Endothelial cell of umbilical vein (primary cell): ENCODE measurements at regions not wholly inside any gene's neighbourhood (a gene's known extent, or its start where the extent isn't known, plus 50 kb on each side); places are given as distances from the start of the nearest gene placed in this dataset.

ENCODE experiments used
- BruUV-seq: library from RNA; stranded (reverse); fragments of 400-500 nt; replicated peaks from 2 replicates; lab custom pipeline; 2021; lab: Mats Ljungman, UMichigan
- CTCF ChIA-PET: fragments of 300-600, 350-600 bp; sonication (Branson Sonifier 250); formaldehyde crosslinking; loops from one replicate; lab custom pipeline; 2021; ENCODE audit warnings: antibody characterized with exemption, inconsistent platforms; lab: Charles Lee
- POLR2A ChIA-PET: fragments of 300-600, 350-600 bp; sonication (Branson Sonifier 250); formaldehyde crosslinking; loops from one replicate; lab custom pipeline; 2021; ENCODE audit warnings: antibody characterized with exemption, inconsistent platforms; lab: Charles Lee
- DNase-seq: peaks from one replicate; pipeline ENCODE4 v3.0.0-alpha.2; 2011; ENCODE audit warnings: low read depth, low spot score
- FAIRE-seq: peaks from 2 replicates; lab custom pipeline; 2011; peaks lifted over from hg19 to GRCh38; lab: Jason Lieb, UNC
- H2AFZ ChIP-seq: 2 replicates; pipeline ENCODE4 v1.6.0; 2012; ENCODE audit warnings: low read depth, low read length, control low read depth, inconsistent platforms
- H3K27ac ChIP-seq: 2 replicates; pipeline ENCODE4 v1.5.1; 2011; ENCODE audit warnings: low read depth, mild to moderate bottlenecking, control low read depth, low read length, moderate library complexity; ENCODE audit not compliant: insufficient read depth
- H3K27me3 ChIP-seq, 2 experiments: 2 replicates each; pipeline versions ENCODE4 v1.6.0 to v1.6.1; 2011; ENCODE audit warnings: low read length in 2 of 2, mixed read lengths in 1 of 2; ENCODE audit not compliant: control insufficient read depth in 2 of 2, insufficient read depth in 2 of 2
- H3K36me3 ChIP-seq, 2 experiments: 2 replicates in 1 of 2; 3 replicates in 1 of 2; pipeline ENCODE4 v1.5.1; 2011; ENCODE audit warnings: low read length in 2 of 2, mild to moderate bottlenecking in 1 of 2, moderate library complexity in 1 of 2; ENCODE audit not compliant: control insufficient read depth in 2 of 2, insufficient read depth in 2 of 2; ENCODE audit errors: extremely low read depth in 1 of 2
- H3K4me1 ChIP-seq: 3 replicates; pipeline ENCODE4 v1.5.1; 2011; ENCODE audit warnings: mild to moderate bottlenecking, low read length; ENCODE audit not compliant: control insufficient read depth, insufficient read depth; ENCODE audit errors: extremely low read depth
- H3K4me2 ChIP-seq: 2 replicates; pipeline ENCODE4 v1.6.1; 2011; ENCODE audit warnings: low read length, control low read depth, mixed read lengths; ENCODE audit not compliant: insufficient read depth
- H3K4me3 ChIP-seq, 3 experiments: fragments of 200-600 bp in 1 of 3; sonication (generic), shearing (Covaris generic) in 1 of 3; replicated peaks in 1 of 3; 2 replicates each; pipeline ENCODE4 v1.5.1; 2011 to 2016; ENCODE audit warnings: control low read depth in 3 of 3, low read length in 3 of 3, mild to moderate bottlenecking in 2 of 3, inconsistent platforms in 1 of 3, low read depth in 1 of 3, moderate library complexity in 1 of 3; ENCODE audit not compliant: insufficient read depth in 1 of 3
- H3K79me2 ChIP-seq: 2 replicates; pipeline ENCODE4 v1.6.0; 2012; ENCODE audit warnings: low read length, inconsistent platforms; ENCODE audit not compliant: control insufficient read depth, insufficient read depth
- H3K9ac ChIP-seq: replicated peaks from 2 replicates; pipeline ENCODE3; 2011; ENCODE audit warnings: low read length, control low read depth; ENCODE audit not compliant: insufficient read depth; ENCODE audit errors: extremely low read depth
- H3K9me1 ChIP-seq: replicated peaks from 3 replicates; pipeline ENCODE4 v1.6.0; 2011; ENCODE audit warnings: mild to moderate bottlenecking, low read length; ENCODE audit not compliant: control insufficient read depth, insufficient read depth; ENCODE audit errors: extremely low read depth
- H3K9me3 ChIP-seq: replicated peaks from 2 replicates; pipeline ENCODE4 v1.5.1; 2012; ENCODE audit warnings: low read length, inconsistent platforms; ENCODE audit not compliant: control insufficient read depth, insufficient read depth
- H4K20me1 ChIP-seq: replicated peaks from 2 replicates; pipeline ENCODE3; 2011; ENCODE audit warnings: mild to moderate bottlenecking, low read length; ENCODE audit not compliant: control insufficient read depth, insufficient read depth; ENCODE audit errors: extremely low read depth
- CTCF ChIP-seq, 2 donors: IDR thresholded peaks; 1 replicate in 1 of 2; 2 replicates in 1 of 2; pipeline ENCODE4 v1.5.1; 2011; ENCODE audit warnings: low read length in 2 of 2, mild to moderate bottlenecking in 2 of 2, moderate library complexity in 2 of 2, control low read depth in 1 of 2, inconsistent platforms in 1 of 2, low read depth in 1 of 2; ENCODE audit not compliant: insufficient read depth in 1 of 2; ENCODE audit errors: extremely low read depth in 1 of 2
- EZH2 ChIP-seq: IDR thresholded peaks from 2 replicates; pipeline ENCODE4 v1.6.1; 2012; ENCODE audit warnings: borderline replicate concordance, low read depth, mild to moderate bottlenecking, moderate library complexity, low read length, inconsistent platforms; ENCODE audit not compliant: severe bottlenecking
- FOS ChIP-seq: IDR thresholded peaks from 2 replicates; pipeline ENCODE4 v1.6.1; 2011; ENCODE audit warnings: mild to moderate bottlenecking, low read length, moderate library complexity, borderline replicate concordance; ENCODE audit not compliant: insufficient read depth
- GATA2 ChIP-seq: IDR thresholded peaks from 2 replicates; pipeline ENCODE4 v1.7.0; 2011; ENCODE audit warnings: low read depth, mild to moderate bottlenecking, moderate library complexity, mixed read lengths, low read length; ENCODE audit not compliant: insufficient read length, insufficient read depth
- JUN ChIP-seq: IDR thresholded peaks from 2 replicates; pipeline ENCODE4 v1.6.1; 2011; ENCODE audit warnings: borderline replicate concordance, low read depth; ENCODE audit not compliant: insufficient read length, insufficient read depth
- MAX ChIP-seq: IDR thresholded peaks from 2 replicates; pipeline ENCODE4 v1.6.1; 2011; ENCODE audit not compliant: insufficient read depth, insufficient read length
- MYC ChIP-seq: IDR thresholded peaks from one replicate; pipeline ENCODE4 v1.6.1; 2011; ENCODE audit warnings: mild to moderate bottlenecking, low read depth, low read length
- POLR2A ChIP-seq: IDR thresholded peaks from 2 replicates; pipeline ENCODE4 v1.6.1; 2012; ENCODE audit warnings: low read depth, mild to moderate bottlenecking, control low read depth, low read length
- POLR2AphosphoS5 ChIP-seq: IDR thresholded peaks from 2 replicates; pipeline ENCODE4 v1.6.1; 2012; ENCODE audit warnings: low read depth, mild to moderate bottlenecking, control low read depth, low read length, moderate library complexity; ENCODE audit not compliant: insufficient read depth
- dilution Hi-C: fragments of 300-500 bp; cut with MboI; formaldehyde crosslinking; loops from one replicate; pipeline ENCODE4 v1.15.0; 2019; ENCODE audit warnings: low sequenced_read_pairs; ENCODE audit not compliant: extremely low pct_ligation_motif_present
- intact Hi-C: fragments of 100-400 bp; cut with micrococcal nuclease; formaldehyde crosslinking; loops from one replicate; pipeline ENCODE4 v1.10.0; 2022

GRCh38 chr2:8045081-8045614, 636.7 kb upstream of the ID2 start:
- FAIRE-seq (no peak), DNase-seq (no peak)
- Histone ChIP-seq H3K27me3 (no peaks in the 10 kb centered on the region), H4K20me1 (no peaks in the 10 kb centered on the region), H3K4me2 (no peak overlapping the region), H3K4me3 (no peak overlapping the region), H3K4me1 (no peaks in the 10 kb centered on the region), H3K79me2 (no peaks in the 10 kb centered on the region), H3K9me3 (peaks cover 6% of the 10 kb centered on the region), H2AFZ (no peak overlapping the region), H3K9me1 (no peaks in the 10 kb centered on the region), H3K9ac (no peak overlapping the region), H3K36me3 (no peaks in the 10 kb centered on the region), H3K27ac (no peak overlapping the region)
- ChIA-PET CTCF (no interaction called here), POLR2A (no interaction called here)
- intact Hi-C loops: no loop called here
- dilution Hi-C loops: no loop called here
- BruUV-seq: no TSS peak
- TF ChIP-seq MAX: no peak
- TF ChIP-seq MYC: no peak
- TF ChIP-seq FOS: no peak
- no peak for TF ChIP-seq POLR2AphosphoS5
- TF ChIP-seq EZH2: no peak
- no peak for TF ChIP-seq JUN
- TF ChIP-seq GATA2: no peak
- TF ChIP-seq POLR2A: no peak
- no peak for TF ChIP-seq CTCF (IDR thresholded peaks at IDR 0.05; ENCODE audit: extremely low read depth in 1 of 2, insufficient read depth in 1 of 2, low read depth in 1 of 2, low read length in 2 of 2)
